Memory B cell (primary cell): ENCODE measurements at regions not wholly inside any gene's neighbourhood (a gene's known extent, or its start where the extent isn't known, plus 50 kb on each side); places are given as distances from the start of the nearest gene placed in this dataset.

Experiments
- ATAC-seq: fragments of 150-1000 bp; cut with Tn5 transposase; 2 replicates; pipeline ENCODE4 v1.10.0; 2021; ENCODE audit warnings: low read depth, mild to moderate bottlenecking, moderate library complexity
- DNase-seq, 2 donors: peaks; one replicate each; pipeline ENCODE4 v3.0.0; 2022; ENCODE audit warnings: low spot score in 2 of 2
- H3K27ac Mint-ChIP-seq: one replicate; pipeline ENCODE4 v1.8.0; 2022; ENCODE audit warnings: mild to moderate bottlenecking, moderate library complexity, mixed read lengths
- H3K27me3 Mint-ChIP-seq: one replicate; pipeline ENCODE4 v1.8.0; 2022; ENCODE audit warnings: mixed read lengths
- H3K36me3 Mint-ChIP-seq: one replicate; pipeline ENCODE4 v1.8.0; 2022; ENCODE audit warnings: mild to moderate bottlenecking, mixed read lengths
- H3K4me1 Mint-ChIP-seq: one replicate; pipeline ENCODE4 v1.8.0; 2022; ENCODE audit warnings: mixed read lengths
- H3K4me3 Mint-ChIP-seq: one replicate; pipeline ENCODE4 v1.8.0; 2022; ENCODE audit warnings: mild to moderate bottlenecking, moderate library complexity, mixed read lengths
- H3K9me3 Mint-ChIP-seq: one replicate; pipeline ENCODE4 v1.8.0; 2022; ENCODE audit warnings: mixed read lengths

DNA sequence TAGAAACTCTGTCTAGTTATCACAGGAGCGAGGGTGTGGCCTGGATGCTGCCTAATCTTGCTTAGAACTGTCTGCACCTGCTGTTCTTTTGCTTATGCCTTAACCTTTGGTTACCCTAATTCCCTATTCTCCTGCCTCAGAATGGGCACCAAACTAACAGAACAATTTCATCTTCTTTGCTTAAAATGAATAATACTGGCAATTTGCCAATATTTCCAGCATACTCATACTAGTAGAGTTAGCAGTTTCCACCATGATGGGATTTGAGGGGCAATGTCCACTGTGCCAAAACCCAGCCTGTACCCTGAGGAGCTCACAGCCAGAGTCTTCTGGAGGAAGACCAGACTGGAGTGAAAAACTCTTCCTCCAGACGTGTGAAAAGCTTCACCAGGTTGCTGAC lies 136.4 kb downstream of the RPS29 start:
- no peak overlapping the region for H3K27ac Mint-ChIP-seq
- no peak overlapping the region for H3K4me3 Mint-ChIP-seq

GRCh38 chr14:49447540-49448107 lies 138.6 kb downstream of the RPS29 start:
- Mint-ChIP-seq H3K9me3 (peaks cover 5% of the 10 kb centered on the region), H3K4me3 (no peak overlapping the region), H3K36me3 (peaks cover 4% of the 10 kb centered on the region), H3K27ac (no peak overlapping the region), H3K27me3 (peaks cover 6% of the 10 kb centered on the region), H3K4me1 (no peaks in the 10 kb centered on the region)
- ATAC-seq: no peak
- no peak for DNase-seq

More for the DNA sequence above, 136.4 kb downstream of the RPS29 start:
- no peaks in the 10 kb centered on the region for H3K4me1 Mint-ChIP-seq
- ATAC-seq: no peak
- H3K36me3 Mint-ChIP-seq: peaks cover 4% of the 10 kb centered on the region
- peaks cover 5% of the 10 kb centered on the region for H3K9me3 Mint-ChIP-seq
- DNase-seq: no peak
- H3K27me3 Mint-ChIP-seq: peaks cover 12% of the 10 kb centered on the region

- peaks cover 5% of the 10 kb centered on the region for H3K9me3 Mint-ChIP-seq
These were observed 139.4 kb downstream of the RPS29 start for GRCh38 chr14:49446801-49447200.

DNA sequence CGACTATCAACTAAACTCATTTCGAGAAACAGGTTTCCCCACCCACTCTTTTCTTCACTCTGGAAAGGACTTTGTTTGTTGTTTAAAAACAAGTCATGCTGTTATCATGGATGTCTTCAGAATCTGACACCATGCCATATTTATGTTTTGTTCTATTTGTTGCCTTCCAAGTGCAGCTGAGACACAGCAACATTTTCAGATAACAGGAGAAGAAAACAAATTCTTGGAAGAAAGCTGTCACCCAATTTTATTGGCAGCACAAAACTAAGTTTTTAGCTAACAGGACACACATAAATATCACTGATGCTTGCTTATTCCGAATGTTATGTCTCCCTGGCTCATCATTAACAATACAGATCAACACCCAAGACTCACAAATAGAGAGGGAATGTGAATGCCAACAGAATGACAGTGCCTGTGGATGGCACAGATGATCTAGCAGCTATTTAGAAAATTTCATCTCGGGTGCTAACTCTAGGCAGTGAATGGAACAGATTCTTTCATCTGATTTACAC lies 147.9 kb downstream of the RPS29 start:
- no peaks in the 10 kb centered on the region for H3K4me1 Mint-ChIP-seq
- H3K36me3 Mint-ChIP-seq: no peaks in the 10 kb centered on the region
- peaks cover 1% of the 10 kb centered on the region for H3K9me3 Mint-ChIP-seq
- H3K4me3 Mint-ChIP-seq: no peak overlapping the region
- peaks cover 6% of the 10 kb centered on the region for H3K27me3 Mint-ChIP-seq
- no peak for ATAC-seq
- no peak for DNase-seq
- no peak overlapping the region for H3K27ac Mint-ChIP-seq

More at GRCh38 chr14:49446801-49447200, 139.4 kb downstream of the RPS29 start:
- Mint-ChIP-seq H3K27me3 (peaks cover 6% of the 10 kb centered on the region), H3K4me3 (no peak overlapping the region), H3K4me1 (no peaks in the 10 kb centered on the region), H3K36me3 (peaks cover 4% of the 10 kb centered on the region), H3K27ac (no peak overlapping the region)
- DNase-seq (no peak), ATAC-seq (no peak)

GRCh38 chr14:49428076-49428475 lies 158.1 kb downstream of the RPS29 start:
- ATAC-seq: no peak
- Mint-ChIP-seq H3K27ac (no peak overlapping the region), H3K9me3 (peaks cover 23% of the 10 kb centered on the region), H3K27me3 (peaks cover 24% of the 10 kb centered on the region), H3K4me1 (no peaks in the 10 kb centered on the region), H3K36me3 (peaks cover 11% of the 10 kb centered on the region), H3K4me3 (no peak overlapping the region)
- no peak for DNase-seq

- peaks cover 22% of the 10 kb centered on the region for H3K27me3 Mint-ChIP-seq
- H3K4me3 Mint-ChIP-seq: no peak overlapping the region
- DNase-seq: no peak
- ATAC-seq: no peak
- peaks cover 9% of the 10 kb centered on the region for H3K36me3 Mint-ChIP-seq
- H3K9me3 Mint-ChIP-seq: peaks cover 15% of the 10 kb centered on the region
- no peak overlapping the region for H3K27ac Mint-ChIP-seq
- no peaks in the 10 kb centered on the region for H3K4me1 Mint-ChIP-seq
These were observed 159.1 kb downstream of the RPS29 start for GRCh38 chr14:49427117-49427516.

GRCh38 chr14:49425921-49426320 lies 160.3 kb downstream of the RPS29 start:
- no peak for ATAC-seq
- H3K27ac Mint-ChIP-seq: no peak overlapping the region
- peaks cover 22% of the 10 kb centered on the region for H3K27me3 Mint-ChIP-seq
- H3K9me3 Mint-ChIP-seq: peaks cover 9% of the 10 kb centered on the region
- H3K36me3 Mint-ChIP-seq: peaks cover 9% of the 10 kb centered on the region
- no peak overlapping the region for H3K4me3 Mint-ChIP-seq
- H3K4me1 Mint-ChIP-seq: no peaks in the 10 kb centered on the region
- DNase-seq: no peak

GRCh38 chr14:49424436-49425331 lies 161.5 kb downstream of the RPS29 start:
- Mint-ChIP-seq H3K36me3 (no peaks in the 10 kb centered on the region), H3K27me3 (peaks cover 22% of the 10 kb centered on the region), H3K4me1 (no peaks in the 10 kb centered on the region), H3K4me3 (no peak overlapping the region), H3K27ac (no peak overlapping the region), H3K9me3 (no peaks in the 10 kb centered on the region)
- no peak for ATAC-seq
- DNase-seq: no peak

GRCh38 chr14:49420201-49420600 lies 166.0 kb downstream of the RPS29 start:
- H3K27me3 Mint-ChIP-seq: peaks cover 24% of the 10 kb centered on the region
- no peak for ATAC-seq
- H3K4me1 Mint-ChIP-seq: no peaks in the 10 kb centered on the region
- DNase-seq: no peak
- H3K9me3 Mint-ChIP-seq: no peaks in the 10 kb centered on the region
- no peak overlapping the region for H3K27ac Mint-ChIP-seq
- H3K36me3 Mint-ChIP-seq: no peaks in the 10 kb centered on the region
- H3K4me3 Mint-ChIP-seq: no peak overlapping the region

GRCh38 chr14:49418789-49419188 lies 167.4 kb downstream of the RPS29 start:
- ATAC-seq (no peak), DNase-seq (no peak)
- H3K27me3 Mint-ChIP-seq: peaks cover 19% of the 10 kb centered on the region
- no peak overlapping the region for H3K4me3 Mint-ChIP-seq
- no peaks in the 10 kb centered on the region for H3K9me3 Mint-ChIP-seq
- H3K36me3 Mint-ChIP-seq: no peaks in the 10 kb centered on the region
- no peaks in the 10 kb centered on the region for H3K4me1 Mint-ChIP-seq
- no peak overlapping the region for H3K27ac Mint-ChIP-seq

- Mint-ChIP-seq H3K9me3 (no peaks in the 10 kb centered on the region), H3K4me1 (no peaks in the 10 kb centered on the region), H3K27me3 (peaks cover 19% of the 10 kb centered on the region), H3K36me3 (no peaks in the 10 kb centered on the region), H3K27ac (no peak overlapping the region), H3K4me3 (no peak overlapping the region)
- ATAC-seq (no peak), DNase-seq (no peak)
These were observed 168.4 kb downstream of the RPS29 start for GRCh38 chr14:49417790-49418189.

DNA sequence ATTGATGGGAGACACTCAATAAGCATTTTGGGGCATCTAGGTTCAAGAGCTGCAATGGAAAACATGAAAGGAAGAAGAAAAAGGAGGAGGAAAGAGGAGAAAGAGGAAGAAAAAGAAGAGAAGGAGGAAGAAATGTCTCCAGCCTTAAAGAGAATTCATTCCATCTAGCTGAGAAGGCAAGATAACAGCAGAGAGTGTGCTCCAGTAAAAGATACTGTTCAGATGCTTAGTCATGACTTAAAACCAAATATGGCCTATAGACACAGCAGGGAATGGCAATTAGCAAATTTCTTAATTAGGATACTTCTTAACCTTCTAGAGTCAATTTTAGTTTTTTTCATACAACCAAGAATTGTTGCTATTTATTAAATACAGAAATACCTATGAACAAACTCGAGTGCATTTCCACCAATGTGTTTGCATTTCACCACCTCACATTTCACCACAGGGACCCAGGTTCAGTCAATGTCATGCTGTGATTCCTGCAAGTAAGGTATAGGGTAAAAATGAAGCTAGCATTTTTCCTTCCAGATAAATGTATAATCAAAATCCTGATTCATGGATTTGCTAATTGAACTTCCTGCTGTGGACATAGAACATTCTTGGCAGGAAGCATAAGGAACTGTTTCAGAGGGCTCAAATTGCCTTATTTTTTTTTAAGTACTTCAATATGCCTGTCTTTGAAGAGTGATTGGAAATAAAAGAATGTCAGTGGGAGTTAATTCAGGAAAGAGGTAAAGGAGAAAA lies 177.8 kb downstream of the RPS29 start:
- H3K4me1 Mint-ChIP-seq: no peaks in the 10 kb centered on the region
- H3K36me3 Mint-ChIP-seq: no peaks in the 10 kb centered on the region
- H3K9me3 Mint-ChIP-seq: no peaks in the 10 kb centered on the region
- H3K4me3 Mint-ChIP-seq: no peak overlapping the region
- peaks cover 15% of the 10 kb centered on the region for H3K27me3 Mint-ChIP-seq
- DNase-seq (no peak), ATAC-seq (no peak)
- H3K27ac Mint-ChIP-seq: no peak overlapping the region

DNA sequence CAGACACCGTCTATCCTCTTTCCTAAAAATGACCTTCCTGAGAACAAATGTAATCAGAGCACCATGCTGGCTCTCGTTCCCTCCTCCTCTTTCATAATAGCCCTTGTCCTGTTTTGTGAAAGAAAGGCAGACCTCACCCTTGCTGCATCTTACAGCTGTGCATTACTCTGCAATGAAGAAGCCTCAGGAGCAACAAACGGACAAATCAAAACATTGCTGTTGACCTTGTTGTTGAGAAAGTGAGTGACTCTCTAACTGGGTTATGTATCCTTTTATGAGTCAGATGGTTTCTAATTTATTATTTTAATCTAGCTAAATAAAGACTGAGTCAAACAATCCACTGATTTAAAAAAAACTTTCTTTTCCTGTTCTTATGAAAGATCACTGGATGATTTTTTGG lies 180.9 kb downstream of the RPS29 start:
- ATAC-seq (no peak), DNase-seq (no peak)
- Mint-ChIP-seq H3K4me3 (no peak overlapping the region), H3K4me1 (no peaks in the 10 kb centered on the region), H3K36me3 (no peaks in the 10 kb centered on the region), H3K27me3 (peaks cover 8% of the 10 kb centered on the region), H3K9me3 (no peaks in the 10 kb centered on the region), H3K27ac (no peak overlapping the region)

GRCh38 chr14:49401373-49401772 lies 184.8 kb downstream of the RPS29 start:
- Mint-ChIP-seq H3K27ac (no peak overlapping the region), H3K4me1 (no peaks in the 10 kb centered on the region), H3K27me3 (peaks cover 4% of the 10 kb centered on the region), H3K4me3 (no peak overlapping the region), H3K36me3 (no peaks in the 10 kb centered on the region), H3K9me3 (no peaks in the 10 kb centered on the region)
- ATAC-seq: no peak
- no peak for DNase-seq
